HEK293T (cell line): ENCODE measurements at regions not wholly inside any gene's neighbourhood (a gene's known extent, or its start where the extent isn't known, plus 50 kb on each side); places are given as distances from the start of the nearest gene placed in this dataset.

Source experiments
- ARNT ChIP-seq: fragments of 450-650 bp; IDR thresholded peaks from 2 replicates; pipeline ENCODE4 v1.6.1; 2017; ENCODE audit warnings: mild to moderate bottlenecking
- BHLHE40 ChIP-seq: fragments of 450-650 bp; IDR thresholded peaks from 2 replicates; pipeline ENCODE4 v1.6.1; 2016; ENCODE audit warnings: mild to moderate bottlenecking, moderate library complexity, borderline replicate concordance
- CTBP1 ChIP-seq: fragments of 450-650 bp; IDR thresholded peaks from 2 replicates; pipeline ENCODE4 v1.6.1; 2016; ENCODE audit warnings: borderline replicate concordance
- FOXK2 ChIP-seq: fragments of 450-650 bp; IDR thresholded peaks from 2 replicates; pipeline ENCODE4 v1.6.1; 2016; ENCODE audit warnings: mild to moderate bottlenecking
- FOXM1 ChIP-seq: fragments of 450-650 bp; IDR thresholded peaks from 2 replicates; pipeline ENCODE4 v1.6.1; 2017; ENCODE audit warnings: mild to moderate bottlenecking, borderline replicate concordance
- SP1 ChIP-seq: fragments of 450-650 bp; IDR thresholded peaks from 2 replicates; pipeline ENCODE4 v1.6.1; 2017

DNA sequence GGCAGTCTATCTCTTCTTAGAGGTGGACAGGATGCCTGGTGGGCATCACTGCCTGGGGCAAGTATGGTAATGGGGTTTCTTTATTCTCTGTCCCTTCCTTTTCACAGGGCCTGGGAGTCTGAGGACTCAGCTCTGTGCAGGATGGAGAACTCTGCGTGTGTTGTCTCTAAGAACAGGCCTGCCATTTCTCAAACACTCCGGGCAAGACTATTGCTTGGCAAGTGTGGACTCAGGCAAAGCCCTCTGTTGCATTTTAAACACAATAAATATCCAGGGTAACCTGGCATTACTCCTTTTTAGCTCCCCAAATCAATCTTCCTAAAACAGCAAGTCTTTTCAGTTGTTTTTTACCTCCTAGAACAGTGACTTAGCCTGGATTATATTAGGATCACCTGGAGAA, 185.1 kb upstream of the ROPN1 start:
- TF ChIP-seq CTBP1 (no peak), SP1 (no peak), FOXK2 (no peak), ARNT (no peak), BHLHE40 (no peak), FOXM1 (no peak)
